GM23338 (cell line): ENCODE measurements at regions not wholly inside any gene's neighbourhood (a gene's known extent, or its start where the extent isn't known, plus 50 kb on each side); places are given as distances from the start of the nearest gene placed in this dataset.

Experiments
- ATAC-seq: fragments of 200-7000 bp; cut with Tn5 transposase; 3 replicates; pipeline ENCODE4 v1.9.1; 2020
- DNase-seq: peaks from one replicate; pipeline ENCODE4 v3.0.0-alpha.2; 2015; ENCODE audit warnings: low spot score
- H2AFZ ChIP-seq: fragments of 200-600 bp; sonication (generic); 2 replicates; pipeline ENCODE4 v1.8.0; 2016; ENCODE audit warnings: antibody characterized with exemption, mild to moderate bottlenecking, moderate library complexity
- H3F3A ChIP-seq: fragments of 200-600 bp; sonication (generic); replicated peaks from 2 replicates; pipeline ENCODE4 v1.8.0; 2017; ENCODE audit warnings: antibody characterized with exemption, mixed run types, low read depth
- H3K27ac ChIP-seq: fragments of 200-600 bp; sonication (generic); 2 replicates; pipeline ENCODE4 v1.6.1; 2016; ENCODE audit warnings: low read depth
- H3K27me3 ChIP-seq: fragments of 200-600 bp; sonication (generic); 2 replicates; pipeline ENCODE4 v1.8.0; 2016; ENCODE audit warnings: mild to moderate bottlenecking, mixed run types, moderate library complexity; ENCODE audit not compliant: insufficient read depth
- H3K36me3 ChIP-seq: fragments of 200-600 bp; sonication (generic); 2 replicates; pipeline ENCODE4 v1.8.0; 2016; ENCODE audit warnings: mild to moderate bottlenecking; ENCODE audit not compliant: insufficient read depth
- H3K4me1 ChIP-seq: fragments of 200-600 bp; sonication (generic); 2 replicates; pipeline ENCODE4 v1.8.0; 2016; ENCODE audit warnings: mild to moderate bottlenecking, moderate library complexity; ENCODE audit not compliant: insufficient read depth
- H3K4me2 ChIP-seq: fragments of 200-600 bp; sonication (generic); 2 replicates; pipeline ENCODE4 v1.7.1; 2017; ENCODE audit warnings: mixed run types
- H3K4me3 ChIP-seq: fragments of 200-600 bp; sonication (generic); 2 replicates; pipeline ENCODE4 v1.6.1; 2016; ENCODE audit warnings: mixed run types
- H3K79me2 ChIP-seq: fragments of 200-600 bp; sonication (generic); replicated peaks from 2 replicates; pipeline ENCODE4 v1.8.0; 2017; ENCODE audit warnings: mild to moderate bottlenecking; ENCODE audit not compliant: insufficient read depth
- H3K9me2 ChIP-seq: fragments of 200-600 bp; sonication (generic); 2 replicates; pipeline ENCODE4 v1.8.0; 2017; ENCODE audit not compliant: insufficient read depth
- H4K20me1 ChIP-seq: fragments of 200-600 bp; sonication (generic); replicated peaks from 2 replicates; pipeline ENCODE4 v1.8.0; 2017; ENCODE audit warnings: mild to moderate bottlenecking; ENCODE audit not compliant: insufficient read depth
- H3K27ac Mint-ChIP-seq: 2 replicates; pipeline ENCODE4 v1.8.0; 2020; ENCODE audit warnings: inconsistent platforms, mild to moderate bottlenecking, moderate library complexity, mixed read lengths
- H3K27me3 Mint-ChIP-seq: 3 replicates; pipeline ENCODE4 v1.8.0; 2022; ENCODE audit warnings: low read depth, mild to moderate bottlenecking, moderate library complexity, mixed read lengths, inconsistent platforms; ENCODE audit not compliant: insufficient read depth, poor library complexity
- H3K36me3 Mint-ChIP-seq: 3 replicates; pipeline ENCODE4 v1.8.0; 2021; ENCODE audit warnings: low read depth, mild to moderate bottlenecking, inconsistent platforms, moderate library complexity, mixed read lengths
- H3K4me1 Mint-ChIP-seq: 3 replicates; pipeline ENCODE4 v1.8.0; 2020; ENCODE audit warnings: mild to moderate bottlenecking, inconsistent platforms, mixed read lengths
- H3K4me3 Mint-ChIP-seq: 3 replicates; pipeline ENCODE4 v1.8.0; 2021; ENCODE audit warnings: moderate library complexity, mild to moderate bottlenecking, inconsistent platforms, mixed read lengths
- H3K9me3 Mint-ChIP-seq: 3 replicates; pipeline ENCODE4 v1.8.0; 2020; ENCODE audit warnings: moderate library complexity, mild to moderate bottlenecking, inconsistent platforms, mixed read lengths
- CREB1 ChIP-seq: fragments of 250-450 bp; sonication (Bioruptor Pico); IDR thresholded peaks from 2 replicates; pipeline ENCODE4 v1.5.0; 2020; ENCODE audit warnings: low read depth, mild to moderate bottlenecking, moderate library complexity
- EZH2 ChIP-seq: fragments of 200-600 bp; sonication (generic); IDR thresholded peaks from one replicate; pipeline ENCODE4 v1.8.0; 2017; ENCODE audit warnings: antibody characterized with exemption, mild to moderate bottlenecking, low read depth; ENCODE audit not compliant: unreplicated experiment
- EZH2phosphoT487 ChIP-seq: fragments of 200-600 bp; sonication (generic); IDR thresholded peaks from one replicate; pipeline ENCODE4 v1.8.1; 2018; ENCODE audit warnings: antibody characterized with exemption; ENCODE audit not compliant: unreplicated experiment
- JUNB ChIP-seq: IDR thresholded peaks from one replicate; pipeline ENCODE4 v1.6.1; 2016; ENCODE audit warnings: antibody characterized with exemption; ENCODE audit not compliant: unreplicated experiment
- POLR2AphosphoS5 ChIP-seq: IDR thresholded peaks from 2 replicates; pipeline ENCODE4 v1.6.1; 2016; ENCODE audit warnings: antibody characterized with exemption, low read depth
- STAT1 ChIP-seq: IDR thresholded peaks from one replicate; pipeline ENCODE4 v1.6.1; 2016; ENCODE audit warnings: antibody characterized with exemption; ENCODE audit not compliant: unreplicated experiment
- ZNF331 ChIP-seq: fragments of 250-450 bp; sonication (Bioruptor Pico); IDR thresholded peaks from 2 replicates; pipeline ENCODE4 v1.5.0; 2020; ENCODE audit warnings: low read depth, mild to moderate bottlenecking, moderate library complexity
- TF ChIP-seq, protein P1 (sequence below): IDR thresholded peaks from 2 replicates; pipeline ENCODE4 v1.6.1; 2016; ENCODE audit warnings: antibody characterized with exemption
- TF ChIP-seq, protein P2 (sequence below): fragments of 250-450 bp; sonication (Bioruptor Pico); IDR thresholded peaks from 2 replicates; pipeline ENCODE4 v1.5.0; 2020; ENCODE audit warnings: mild to moderate bottlenecking, moderate library complexity
- TF ChIP-seq, protein P3 (sequence below), 2 experiments: fragments of 200-600 bp in 1 of 2; sonication (generic) in 1 of 2; conservative IDR thresholded peaks; 2 replicates each; pipeline versions ENCODE4 v1.5.1 to v1.6.1; 2016 to 2017; ENCODE audit warnings: antibody characterized with exemption in 2 of 2, low read depth in 2 of 2, mild to moderate bottlenecking in 2 of 2, moderate library complexity in 1 of 2
- TF ChIP-seq, protein P4 (sequence below): IDR thresholded peaks from one replicate; pipeline ENCODE4 v1.6.1; 2018; ENCODE audit warnings: antibody characterized with exemption; ENCODE audit not compliant: unreplicated experiment

DNA sequence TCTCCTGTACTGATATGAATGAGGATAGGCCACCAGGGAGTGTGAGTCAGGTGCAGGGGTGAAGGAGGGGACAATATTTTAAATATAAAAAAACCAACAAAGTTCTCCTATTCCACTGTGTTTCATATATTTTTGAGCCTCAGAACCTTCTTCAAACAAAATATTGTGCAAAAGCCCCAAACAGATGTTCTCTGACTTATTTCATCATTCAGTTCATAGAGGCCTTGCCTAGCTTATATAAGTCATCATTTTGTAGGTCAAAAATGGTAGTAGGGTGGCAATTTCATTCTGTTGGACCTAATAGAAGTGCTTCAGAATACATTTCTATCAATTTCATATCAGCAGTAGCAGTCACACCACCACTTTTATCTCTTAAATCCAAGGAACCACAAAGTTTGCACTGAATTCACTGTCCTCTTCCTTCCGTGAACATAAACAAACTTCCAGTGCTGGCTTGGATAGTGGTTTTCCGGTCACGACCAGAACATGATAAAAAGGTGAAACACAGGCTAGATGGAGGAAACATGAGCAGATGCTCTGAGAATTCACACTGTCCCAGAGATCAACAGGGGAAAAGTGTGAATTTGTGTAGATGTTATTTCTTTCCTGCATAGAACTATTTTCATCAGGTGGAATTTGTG, 99.1 kb downstream of the EN1 start:
- Histone ChIP-seq H3K4me3 (no peak overlapping the region), H3K4me1 (no peaks in the 10 kb centered on the region), H3K79me2 (no peaks in the 10 kb centered on the region), H2AFZ (no peak overlapping the region), H3F3A (no peaks in the 10 kb centered on the region), H3K27ac (no peak overlapping the region), H3K4me2 (no peak overlapping the region), H3K36me3 (peaks cover 14% of the 10 kb centered on the region), H3K27me3 (no peaks in the 10 kb centered on the region), H3K9me2 (peaks cover 6% of the 10 kb centered on the region; the same call in 1 of the 2 replicates), H4K20me1 (no peaks in the 10 kb centered on the region)
- no peak for DNase-seq
- Mint-ChIP-seq H3K4me1 (no peaks in the 10 kb centered on the region), H3K9me3 (peaks cover 30% of the 10 kb centered on the region), H3K27me3 (peaks cover 14% of the 10 kb centered on the region), H3K36me3 (peaks cover 25% of the 10 kb centered on the region), H3K27ac (no peak overlapping the region), H3K4me3 (no peak overlapping the region)
- ATAC-seq, result no peak
- TF ChIP-seq ZNF331 (CRISPR knock-in tag), result no peak
- TF ChIP-seq, protein P1, sequence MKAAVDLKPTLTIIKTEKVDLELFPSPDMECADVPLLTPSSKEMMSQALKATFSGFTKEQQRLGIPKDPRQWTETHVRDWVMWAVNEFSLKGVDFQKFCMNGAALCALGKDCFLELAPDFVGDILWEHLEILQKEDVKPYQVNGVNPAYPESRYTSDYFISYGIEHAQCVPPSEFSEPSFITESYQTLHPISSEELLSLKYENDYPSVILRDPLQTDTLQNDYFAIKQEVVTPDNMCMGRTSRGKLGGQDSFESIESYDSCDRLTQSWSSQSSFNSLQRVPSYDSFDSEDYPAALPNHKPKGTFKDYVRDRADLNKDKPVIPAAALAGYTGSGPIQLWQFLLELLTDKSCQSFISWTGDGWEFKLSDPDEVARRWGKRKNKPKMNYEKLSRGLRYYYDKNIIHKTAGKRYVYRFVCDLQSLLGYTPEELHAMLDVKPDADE, result no peak
- no peak for TF ChIP-seq STAT1
- TF ChIP-seq, protein P2, sequence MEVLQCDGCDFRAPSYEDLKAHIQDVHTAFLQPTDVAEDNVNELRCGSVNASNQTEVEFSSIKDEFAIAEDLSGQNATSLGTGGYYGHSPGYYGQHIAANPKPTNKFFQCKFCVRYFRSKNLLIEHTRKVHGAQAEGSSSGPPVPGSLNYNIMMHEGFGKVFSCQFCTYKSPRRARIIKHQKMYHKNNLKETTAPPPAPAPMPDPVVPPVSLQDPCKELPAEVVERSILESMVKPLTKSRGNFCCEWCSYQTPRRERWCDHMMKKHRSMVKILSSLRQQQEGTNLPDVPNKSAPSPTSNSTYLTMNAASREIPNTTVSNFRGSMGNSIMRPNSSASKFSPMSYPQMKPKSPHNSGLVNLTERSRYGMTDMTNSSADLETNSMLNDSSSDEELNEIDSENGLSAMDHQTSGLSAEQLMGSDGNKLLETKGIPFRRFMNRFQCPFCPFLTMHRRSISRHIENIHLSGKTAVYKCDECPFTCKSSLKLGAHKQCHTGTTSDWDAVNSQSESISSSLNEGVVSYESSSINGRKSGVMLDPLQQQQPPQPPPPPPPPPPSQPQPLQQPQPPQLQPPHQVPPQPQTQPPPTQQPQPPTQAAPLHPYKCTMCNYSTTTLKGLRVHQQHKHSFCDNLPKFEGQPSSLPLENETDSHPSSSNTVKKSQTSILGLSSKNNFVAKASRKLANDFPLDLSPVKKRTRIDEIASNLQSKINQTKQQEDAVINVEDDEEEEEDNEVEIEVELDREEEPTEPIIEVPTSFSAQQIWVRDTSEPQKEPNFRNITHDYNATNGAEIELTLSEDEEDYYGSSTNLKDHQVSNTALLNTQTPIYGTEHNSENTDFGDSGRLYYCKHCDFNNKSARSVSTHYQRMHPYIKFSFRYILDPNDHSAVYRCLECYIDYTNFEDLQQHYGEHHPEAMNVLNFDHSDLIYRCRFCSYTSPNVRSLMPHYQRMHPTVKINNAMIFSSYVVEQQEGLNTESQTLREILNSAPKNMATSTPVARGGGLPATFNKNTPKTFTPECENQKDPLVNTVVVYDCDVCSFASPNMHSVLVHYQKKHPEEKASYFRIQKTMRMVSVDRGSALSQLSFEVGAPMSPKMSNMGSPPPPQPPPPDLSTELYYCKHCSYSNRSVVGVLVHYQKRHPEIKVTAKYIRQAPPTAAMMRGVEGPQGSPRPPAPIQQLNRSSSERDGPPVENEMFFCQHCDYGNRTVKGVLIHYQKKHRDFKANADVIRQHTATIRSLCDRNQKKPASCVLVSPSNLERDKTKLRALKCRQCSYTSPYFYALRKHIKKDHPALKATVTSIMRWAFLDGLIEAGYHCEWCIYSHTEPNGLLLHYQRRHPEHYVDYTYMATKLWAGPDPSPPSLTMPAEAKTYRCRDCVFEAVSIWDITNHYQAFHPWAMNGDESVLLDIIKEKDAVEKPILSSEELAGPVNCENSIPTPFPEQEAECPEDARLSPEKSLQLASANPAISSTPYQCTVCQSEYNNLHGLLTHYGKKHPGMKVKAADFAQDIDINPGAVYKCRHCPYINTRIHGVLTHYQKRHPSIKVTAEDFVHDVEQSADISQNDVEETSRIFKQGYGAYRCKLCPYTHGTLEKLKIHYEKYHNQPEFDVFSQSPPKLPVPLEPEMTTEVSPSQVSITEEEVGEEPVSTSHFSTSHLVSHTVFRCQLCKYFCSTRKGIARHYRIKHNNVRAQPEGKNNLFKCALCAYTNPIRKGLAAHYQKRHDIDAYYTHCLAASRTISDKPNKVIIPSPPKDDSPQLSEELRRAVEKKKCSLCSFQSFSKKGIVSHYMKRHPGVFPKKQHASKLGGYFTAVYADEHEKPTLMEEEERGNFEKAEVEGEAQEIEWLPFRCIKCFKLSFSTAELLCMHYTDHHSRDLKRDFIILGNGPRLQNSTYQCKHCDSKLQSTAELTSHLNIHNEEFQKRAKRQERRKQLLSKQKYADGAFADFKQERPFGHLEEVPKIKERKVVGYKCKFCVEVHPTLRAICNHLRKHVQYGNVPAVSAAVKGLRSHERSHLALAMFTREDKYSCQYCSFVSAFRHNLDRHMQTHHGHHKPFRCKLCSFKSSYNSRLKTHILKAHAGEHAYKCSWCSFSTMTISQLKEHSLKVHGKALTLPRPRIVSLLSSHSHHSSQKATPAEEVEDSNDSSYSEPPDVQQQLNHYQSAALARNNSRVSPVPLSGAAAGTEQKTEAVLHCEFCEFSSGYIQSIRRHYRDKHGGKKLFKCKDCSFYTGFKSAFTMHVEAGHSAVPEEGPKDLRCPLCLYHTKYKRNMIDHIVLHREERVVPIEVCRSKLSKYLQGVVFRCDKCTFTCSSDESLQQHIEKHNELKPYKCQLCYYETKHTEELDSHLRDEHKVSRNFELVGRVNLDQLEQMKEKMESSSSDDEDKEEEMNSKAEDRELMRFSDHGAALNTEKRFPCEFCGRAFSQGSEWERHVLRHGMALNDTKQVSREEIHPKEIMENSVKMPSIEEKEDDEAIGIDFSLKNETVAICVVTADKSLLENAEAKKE (CRISPR knock-in tag), result no peak
- TF ChIP-seq CREB1 (CRISPR knock-in tag), result no peak
- TF ChIP-seq EZH2, result no peak
- TF ChIP-seq EZH2phosphoT487, result no peak
- TF ChIP-seq, protein P3, sequence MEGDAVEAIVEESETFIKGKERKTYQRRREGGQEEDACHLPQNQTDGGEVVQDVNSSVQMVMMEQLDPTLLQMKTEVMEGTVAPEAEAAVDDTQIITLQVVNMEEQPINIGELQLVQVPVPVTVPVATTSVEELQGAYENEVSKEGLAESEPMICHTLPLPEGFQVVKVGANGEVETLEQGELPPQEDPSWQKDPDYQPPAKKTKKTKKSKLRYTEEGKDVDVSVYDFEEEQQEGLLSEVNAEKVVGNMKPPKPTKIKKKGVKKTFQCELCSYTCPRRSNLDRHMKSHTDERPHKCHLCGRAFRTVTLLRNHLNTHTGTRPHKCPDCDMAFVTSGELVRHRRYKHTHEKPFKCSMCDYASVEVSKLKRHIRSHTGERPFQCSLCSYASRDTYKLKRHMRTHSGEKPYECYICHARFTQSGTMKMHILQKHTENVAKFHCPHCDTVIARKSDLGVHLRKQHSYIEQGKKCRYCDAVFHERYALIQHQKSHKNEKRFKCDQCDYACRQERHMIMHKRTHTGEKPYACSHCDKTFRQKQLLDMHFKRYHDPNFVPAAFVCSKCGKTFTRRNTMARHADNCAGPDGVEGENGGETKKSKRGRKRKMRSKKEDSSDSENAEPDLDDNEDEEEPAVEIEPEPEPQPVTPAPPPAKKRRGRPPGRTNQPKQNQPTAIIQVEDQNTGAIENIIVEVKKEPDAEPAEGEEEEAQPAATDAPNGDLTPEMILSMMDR (conservative IDR thresholded peaks at IDR 0.05; ENCODE audit: low read depth in 2 of 2), result no peak
- TF ChIP-seq, protein P4, sequence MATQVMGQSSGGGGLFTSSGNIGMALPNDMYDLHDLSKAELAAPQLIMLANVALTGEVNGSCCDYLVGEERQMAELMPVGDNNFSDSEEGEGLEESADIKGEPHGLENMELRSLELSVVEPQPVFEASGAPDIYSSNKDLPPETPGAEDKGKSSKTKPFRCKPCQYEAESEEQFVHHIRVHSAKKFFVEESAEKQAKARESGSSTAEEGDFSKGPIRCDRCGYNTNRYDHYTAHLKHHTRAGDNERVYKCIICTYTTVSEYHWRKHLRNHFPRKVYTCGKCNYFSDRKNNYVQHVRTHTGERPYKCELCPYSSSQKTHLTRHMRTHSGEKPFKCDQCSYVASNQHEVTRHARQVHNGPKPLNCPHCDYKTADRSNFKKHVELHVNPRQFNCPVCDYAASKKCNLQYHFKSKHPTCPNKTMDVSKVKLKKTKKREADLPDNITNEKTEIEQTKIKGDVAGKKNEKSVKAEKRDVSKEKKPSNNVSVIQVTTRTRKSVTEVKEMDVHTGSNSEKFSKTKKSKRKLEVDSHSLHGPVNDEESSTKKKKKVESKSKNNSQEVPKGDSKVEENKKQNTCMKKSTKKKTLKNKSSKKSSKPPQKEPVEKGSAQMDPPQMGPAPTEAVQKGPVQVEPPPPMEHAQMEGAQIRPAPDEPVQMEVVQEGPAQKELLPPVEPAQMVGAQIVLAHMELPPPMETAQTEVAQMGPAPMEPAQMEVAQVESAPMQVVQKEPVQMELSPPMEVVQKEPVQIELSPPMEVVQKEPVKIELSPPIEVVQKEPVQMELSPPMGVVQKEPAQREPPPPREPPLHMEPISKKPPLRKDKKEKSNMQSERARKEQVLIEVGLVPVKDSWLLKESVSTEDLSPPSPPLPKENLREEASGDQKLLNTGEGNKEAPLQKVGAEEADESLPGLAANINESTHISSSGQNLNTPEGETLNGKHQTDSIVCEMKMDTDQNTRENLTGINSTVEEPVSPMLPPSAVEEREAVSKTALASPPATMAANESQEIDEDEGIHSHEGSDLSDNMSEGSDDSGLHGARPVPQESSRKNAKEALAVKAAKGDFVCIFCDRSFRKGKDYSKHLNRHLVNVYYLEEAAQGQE, result no peak
- TF ChIP-seq JUNB, result no peak
- TF ChIP-seq POLR2AphosphoS5, result no peak
